GM12892 (cell line): ENCODE measurements at regions not wholly inside any gene's neighbourhood (a gene's known extent, or its start where the extent isn't known, plus 50 kb on each side); places are given as distances from the start of the nearest gene placed in this dataset.
"Not testable (repeated sequence)": the region's sequence is repeated elsewhere in the genome, so short reads cannot be mapped to it uniquely, and the experiment has no call there.

Experiments
- POLR2A ChIP-seq: IDR thresholded peaks from 2 replicates; pipeline ENCODE4 v1.6.1; 2011; ENCODE audit warnings: low read depth, low read length, control low read depth
- POLR2AphosphoS5 ChIP-seq: IDR thresholded peaks from 2 replicates; pipeline ENCODE4 v1.6.1; 2011; ENCODE audit warnings: low read depth, low read length, control low read depth
- TAF1 ChIP-seq: IDR thresholded peaks from 2 replicates; pipeline ENCODE4 v1.6.1; 2011; ENCODE audit warnings: low read depth, mild to moderate bottlenecking, control low read depth, low read length, borderline replicate concordance

GRCh38 chr21:10377758-10378157, 143.6 kb upstream of the TPTE start:
- not testable (repeated sequence) for TF ChIP-seq POLR2A, POLR2AphosphoS5, TAF1
